Breast epithelium (tissue), 4 donors: ENCODE measurements at regions not wholly inside any gene's neighbourhood (a gene's known extent, or its start where the extent isn't known, plus 50 kb on each side); places are given as distances from the start of the nearest gene placed in this dataset.
A peak's percentile ranks its signal among the peaks of the same experiment; 100 is the strongest.

Experiments
- DNase-seq, 2 donors: peaks; one replicate each; pipeline ENCODE4 v3.0.0-alpha.2; 2019; ENCODE audit warnings: low spot score in 2 of 2
- H3K27ac ChIP-seq, 2 donors: fragments of 200-600 bp; sonication (generic) in 1 of 2; one replicate each; pipeline ENCODE4 v1.5.1; 2016 to 2019; ENCODE audit warnings: mild to moderate bottlenecking in 1 of 2
- H3K27me3 ChIP-seq, 2 donors: fragments of 200-600 bp; sonication (generic) in 1 of 2; one replicate each; pipeline versions ENCODE4 v1.5.1 to v1.6.0; 2017 to 2019; ENCODE audit warnings: control low read depth in 1 of 2, mild to moderate bottlenecking in 1 of 2
- H3K36me3 ChIP-seq: fragments of 200-600 bp; one replicate; pipeline ENCODE4 v1.5.1; 2019
- H3K4me1 ChIP-seq, 2 donors: fragments of 200-600 bp; sonication (generic); one replicate each; pipeline ENCODE4 v1.5.1; 2016 to 2019; ENCODE audit warnings: control low read depth in 1 of 2
- H3K4me3 ChIP-seq, 3 donors: fragments of 200-600 bp; sonication (generic); 1 replicate in 2 of 3; 2 replicates in 1 of 3; pipeline ENCODE4 v1.5.1; 2016 to 2019; ENCODE audit warnings: mild to moderate bottlenecking in 3 of 3, moderate library complexity in 2 of 3
- H3K9me3 ChIP-seq, 2 donors: fragments of 200-600 bp; sonication (generic) in 1 of 2; one replicate each; pipeline ENCODE4 v1.5.1; 2016 to 2019; ENCODE audit warnings: control low read depth in 1 of 2
- CTCF ChIP-seq, 3 donors: fragments of 450-650 bp; IDR thresholded peaks; one replicate each; pipeline ENCODE4 v1.5.1; 2016 to 2017; ENCODE audit warnings: antibody characterized with exemption in 3 of 3, mild to moderate bottlenecking in 3 of 3, moderate library complexity in 3 of 3
- POLR2A ChIP-seq: fragments of 450-650 bp; IDR thresholded peaks from one replicate; pipeline ENCODE4 v1.6.1; 2016; ENCODE audit warnings: antibody characterized with exemption, mild to moderate bottlenecking, moderate library complexity
- POLR2AphosphoS5 ChIP-seq, 3 donors: sonication (generic); formaldehyde crosslinking; IDR thresholded peaks; one replicate each; pipeline ENCODE4 v1.6.1; 2017; ENCODE audit warnings: antibody characterized with exemption in 3 of 3
- intact Hi-C: fragments of 100-400 bp; cut with DNase I; formaldehyde crosslinking; loops from one replicate; pipeline ENCODE4 v1.15.1; 2023; ENCODE audit warnings: low total_unique reads

GRCh38 chr12:127143020-127143419 lies 1124.0 kb upstream of the TMEM132C start:
- peaks cover 0 to 6% of the 10 kb centered on the region in 2 donors for H3K4me1 ChIP-seq
- no peak overlapping the region for H3K4me3 ChIP-seq
- H3K9me3 ChIP-seq = peaks cover 16 to 23% of the 10 kb centered on the region in 2 donors
- no peak for DNase-seq
- H3K27ac ChIP-seq = no peak overlapping the region
- no peak for TF ChIP-seq POLR2AphosphoS5 (IDR thresholded peaks at IDR 0.05)
- H3K27me3 ChIP-seq = no peaks in the 10 kb centered on the region
- intact Hi-C loops = no loop called here
- H3K36me3 ChIP-seq = no peaks in the 10 kb centered on the region

GRCh38 chr12:127144770-127145169 lies 1122.2 kb upstream of the TMEM132C start:
- Histone ChIP-seq H3K4me3 (no peak overlapping the region), H3K27me3 (no peaks in the 10 kb centered on the region), H3K9me3 (peaks cover 9 to 13% of the 10 kb centered on the region in 2 donors), H3K27ac (no peak overlapping the region), H3K4me1 (peaks cover 0 to 6% of the 10 kb centered on the region in 2 donors), H3K36me3 (no peaks in the 10 kb centered on the region)
- TF ChIP-seq POLR2AphosphoS5 (IDR thresholded peaks at IDR 0.05) (no peak), CTCF (IDR thresholded peaks at IDR 0.05) (no peak), POLR2A (no peak)
- intact Hi-C loops = no loop called here
- DNase-seq = no peak

GRCh38 chr12:127145241-127145928 lies 1121.6 kb upstream of the TMEM132C start:
- Histone ChIP-seq H3K9me3 (peaks cover 3 to 12% of the 10 kb centered on the region in 2 donors), H3K4me1 (peaks cover 0 to 6% of the 10 kb centered on the region in 2 donors), H3K36me3 (no peaks in the 10 kb centered on the region), H3K27me3 (no peaks in the 10 kb centered on the region), H3K27ac (peak overlapping the region in 1 of 2 donors; percentile 68), H3K4me3 (peak overlapping the region; percentile 46 to 74 (median 66))
- intact Hi-C loops = no loop called here
- no peak for DNase-seq
- TF ChIP-seq POLR2AphosphoS5 (IDR thresholded peaks at IDR 0.05) (no peak), CTCF (IDR thresholded peaks at IDR 0.05) (no peak), POLR2A (no peak)

- TF ChIP-seq CTCF (IDR thresholded peaks at IDR 0.05) = no peak
- TF ChIP-seq POLR2A = no peak
- peak in 1 of 3 donors; percentile 21 for TF ChIP-seq POLR2AphosphoS5 (IDR thresholded peaks at IDR 0.05)
- Histone ChIP-seq H3K9me3 (peaks cover 0 to 8% of the 10 kb centered on the region in 2 donors), H3K27ac (peak overlapping the region; percentile 45 to 68), H3K4me3 (peak overlapping the region; percentile 46 to 74 (median 66)), H3K4me1 (peaks cover 0 to 6% of the 10 kb centered on the region in 2 donors), H3K27me3 (no peaks in the 10 kb centered on the region), H3K36me3 (no peaks in the 10 kb centered on the region)
- intact Hi-C loops = no loop called here
- DNase-seq = no peak
Observed at GRCh38 chr12:127145929-127146789, 1120.8 kb upstream of the TMEM132C start.

- Histone ChIP-seq H3K27me3 (no peaks in the 10 kb centered on the region), H3K27ac (no peak overlapping the region), H3K9me3 (peaks cover 0 to 8% of the 10 kb centered on the region in 2 donors), H3K4me1 (peaks cover 0 to 6% of the 10 kb centered on the region in 2 donors), H3K36me3 (no peaks in the 10 kb centered on the region), H3K4me3 (peak overlapping the region in 1 of 3 donors; percentile 66)
- intact Hi-C loops = no loop called here
- no peak for DNase-seq
- TF ChIP-seq CTCF (IDR thresholded peaks at IDR 0.05) (no peak), POLR2A (no peak), POLR2AphosphoS5 (IDR thresholded peaks at IDR 0.05) (no peak)
Observed at GRCh38 chr12:127146991-127147718, 1119.8 kb upstream of the TMEM132C start.
